Endodermal cell (in vitro differentiated cells): ENCODE measurements at regions not wholly inside any gene's neighbourhood (a gene's known extent, or its start where the extent isn't known, plus 50 kb on each side); places are given as distances from the start of the nearest gene placed in this dataset.

ENCODE experiments used
- DNase-seq: peaks from one replicate; pipeline ENCODE4 v3.0.0-alpha.2; 2017
- H3K27ac ChIP-seq: 2 replicates; pipeline ENCODE4 v1.5.1; 2013; ENCODE audit warnings: mild to moderate bottlenecking, low read depth, low read length, moderate library complexity
- H3K27me3 ChIP-seq: 2 replicates; pipeline ENCODE4 v1.6.1; 2013; ENCODE audit warnings: mild to moderate bottlenecking, low read length, moderate library complexity; ENCODE audit not compliant: insufficient read depth, control insufficient read depth, poor library complexity, severe bottlenecking
- H3K36me3 ChIP-seq: 2 replicates; pipeline ENCODE4 v1.7.0; 2013; ENCODE audit warnings: mild to moderate bottlenecking, low read length, moderate library complexity; ENCODE audit not compliant: control insufficient read depth, insufficient read depth
- H3K4me1 ChIP-seq: one replicate; pipeline ENCODE4 v1.7.0; 2013; ENCODE audit warnings: low read length; ENCODE audit not compliant: control insufficient read depth, insufficient read depth
- H3K4me3 ChIP-seq: 2 replicates; pipeline ENCODE4 v1.5.1; 2013; ENCODE audit warnings: mild to moderate bottlenecking, low read length, moderate library complexity
- H3K9ac ChIP-seq: 2 replicates; pipeline ENCODE4 v1.6.1; 2013; ENCODE audit warnings: mild to moderate bottlenecking, low read length, moderate library complexity; ENCODE audit not compliant: poor library complexity, severe bottlenecking; ENCODE audit errors: extremely low read depth
- H3K9me3 ChIP-seq: 2 replicates; pipeline ENCODE4 v1.6.1; 2013; ENCODE audit warnings: mild to moderate bottlenecking, low read length, moderate library complexity; ENCODE audit not compliant: control insufficient read depth
- H3K27ac Mint-ChIP-seq: 2 replicates; pipeline ENCODE4 v1.8.0; 2020; ENCODE audit warnings: mixed read lengths
- H3K27me3 Mint-ChIP-seq: 2 replicates; pipeline ENCODE4 v1.8.0; 2021; ENCODE audit warnings: mild to moderate bottlenecking, mixed read lengths; ENCODE audit not compliant: insufficient read depth
- H3K36me3 Mint-ChIP-seq: 2 replicates; pipeline ENCODE4 v1.8.0; 2020; ENCODE audit warnings: low read depth, mixed read lengths
- H3K4me1 Mint-ChIP-seq: 2 replicates; pipeline ENCODE4 v1.8.0; 2020; ENCODE audit warnings: mixed read lengths
- H3K4me3 Mint-ChIP-seq: 2 replicates; pipeline ENCODE4 v1.8.0; 2020; ENCODE audit warnings: mild to moderate bottlenecking, moderate library complexity, mixed read lengths
- H3K9me3 Mint-ChIP-seq: 2 replicates; pipeline ENCODE4 v1.8.0; 2020; ENCODE audit warnings: mild to moderate bottlenecking, mixed read lengths
- CTCF ChIP-seq: fragments of 200-600 bp; sonication (generic); conservative IDR thresholded peaks from 2 replicates; pipeline ENCODE4 v1.5.0; 2021; ENCODE audit warnings: antibody characterized with exemption, mild to moderate bottlenecking
- WGBS, 2 experiments: methylation state at CpG; one replicate each; pipeline versions ENCODE4 v1.1.5 to v1.1.7; 2013; ENCODE audit warnings: missing lambda C conversion rate in 2 of 2, mixed read lengths in 1 of 2; ENCODE audit not compliant: insufficient coverage in 1 of 2, insufficient read length in 1 of 2; 5-methylcytosine and 5-hydroxymethylcytosine counted together

GRCh38 chr20:30484009-30484748, 773.3 kb upstream of the DEFB115 start:
- H3K36me3 Mint-ChIP-seq: no peaks in the 10 kb centered on the region
- Histone ChIP-seq H3K9me3 (peaks cover 20% of the 10 kb centered on the region), H3K36me3 (no peaks in the 10 kb centered on the region), H3K27ac (no peak overlapping the region), H3K4me3 (no peak overlapping the region), H3K4me1 (no peaks in the 10 kb centered on the region), H3K9ac (no peak overlapping the region), H3K27me3 (no peaks in the 10 kb centered on the region)
- 92 to 98% methylated on average over 8 to 37 of the region's 50 CpGs for WGBS, 2 experiments
- peak; percentile 17 for DNase-seq
- H3K4me3 Mint-ChIP-seq: no peak overlapping the region
- H3K4me1 Mint-ChIP-seq: no peaks in the 10 kb centered on the region
- TF ChIP-seq CTCF: no peak
- no peak overlapping the region for H3K27ac Mint-ChIP-seq
- peaks cover 76% of the 10 kb centered on the region for H3K9me3 Mint-ChIP-seq
- no peaks in the 10 kb centered on the region for H3K27me3 Mint-ChIP-seq

GRCh38 chr20:30484749-30485070, 772.8 kb upstream of the DEFB115 start:
- no peak overlapping the region for H3K4me3 ChIP-seq
- Mint-ChIP-seq H3K36me3 (no peaks in the 10 kb centered on the region), H3K27me3 (no peaks in the 10 kb centered on the region), H3K9me3 (peaks cover 74% of the 10 kb centered on the region), H3K27ac (no peak overlapping the region), H3K4me3 (no peak overlapping the region), H3K4me1 (no peaks in the 10 kb centered on the region)
- DNase-seq: no peak
- H3K27me3 ChIP-seq: no peaks in the 10 kb centered on the region
- no peaks in the 10 kb centered on the region for H3K4me1 ChIP-seq
- peaks cover 17% of the 10 kb centered on the region for H3K9me3 ChIP-seq
- no peak for TF ChIP-seq CTCF
- no peaks in the 10 kb centered on the region for H3K36me3 ChIP-seq
- H3K9ac ChIP-seq: no peak overlapping the region
- no peak overlapping the region for H3K27ac ChIP-seq
- WGBS, 2 experiments: 94 to 98% methylated on average over 13 to 17 of the region's 17 CpGs

GRCh38 chr20:30485331-30486102, 771.9 kb upstream of the DEFB115 start:
- H3K4me1 Mint-ChIP-seq: no peaks in the 10 kb centered on the region
- 92 to 98% methylated on average over 19 to 50 of the region's 50 CpGs for WGBS, 2 experiments
- H3K4me1 ChIP-seq: no peaks in the 10 kb centered on the region
- H3K9me3 Mint-ChIP-seq: peaks cover 73% of the 10 kb centered on the region
- DNase-seq: peak; percentile 20
- H3K36me3 ChIP-seq: no peaks in the 10 kb centered on the region
- no peaks in the 10 kb centered on the region for H3K36me3 Mint-ChIP-seq
- no peaks in the 10 kb centered on the region for H3K27me3 ChIP-seq
- no peak overlapping the region for H3K27ac Mint-ChIP-seq
- H3K27ac ChIP-seq: no peak overlapping the region
- H3K27me3 Mint-ChIP-seq: no peaks in the 10 kb centered on the region
- TF ChIP-seq CTCF: no peak
- no peak overlapping the region for H3K4me3 Mint-ChIP-seq
- no peak overlapping the region for H3K9ac ChIP-seq
- H3K4me3 ChIP-seq: no peak overlapping the region
- peaks cover 12% of the 10 kb centered on the region for H3K9me3 ChIP-seq
